ENCODE measurements at regions not wholly inside any gene's neighbourhood (a gene's known extent, or its start where the extent isn't known, plus 50 kb on each side); places are given as distances from the start of the nearest gene placed in this dataset.

DNA sequence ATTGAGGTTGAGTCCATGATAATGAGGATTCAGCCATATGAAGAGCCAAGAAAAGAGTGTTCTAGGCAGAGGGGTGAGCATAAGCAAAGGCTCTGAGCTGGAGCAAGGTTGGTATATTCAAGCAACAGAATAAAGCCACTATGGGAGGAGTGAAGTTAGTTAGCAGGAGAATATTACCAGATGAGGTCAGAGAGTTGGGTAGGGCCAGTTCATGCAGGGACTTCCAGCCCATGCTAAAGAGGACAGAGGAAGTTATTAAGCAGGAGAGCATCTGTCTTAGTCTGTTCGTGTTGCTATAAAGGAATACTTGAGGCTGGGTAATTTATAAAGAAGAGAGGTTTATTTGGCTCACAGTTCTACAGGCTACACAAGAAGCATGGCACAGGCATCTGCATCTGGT lies 57.1 kb upstream of the ATG10 start:
- TF ChIP-seq POLR2AphosphoS5 (IDR thresholded peaks at IDR 0.05; ENCODE audit: borderline replicate concordance, low read depth, low read length) (no peak), FOXP2 (optimal IDR thresholded peaks at IDR 0.05; ENCODE audit: control extremely low read depth, extremely low read length, insufficient read depth) (no peak), EZH2 (IDR thresholded peaks at IDR 0.05) (no peak)
- H3K9ac ChIP-seq (ENCODE audit: insufficient read length) = no peak overlapping the region
- no peak for DNase-seq (ENCODE audit: low read depth, low spot score)
- no peak overlapping the region for H3K27ac ChIP-seq
- H3K36me3 ChIP-seq (ENCODE audit: insufficient read depth, low read length) = no peaks in the 10 kb centered on the region
- no peaks in the 10 kb centered on the region for H3K9me3 ChIP-seq (ENCODE audit: low read depth, low read length)
- H3K4me3 ChIP-seq = no peak overlapping the region

- no peak overlapping the region for H3K27ac ChIP-seq
- H3K4me3 ChIP-seq = no peak overlapping the region
- H3K36me3 ChIP-seq (ENCODE audit: insufficient read depth, low read length) = no peaks in the 10 kb centered on the region
- no peak for DNase-seq (ENCODE audit: low read depth, low spot score)
- H3K9ac ChIP-seq (ENCODE audit: insufficient read length) = no peak overlapping the region
- H3K9me3 ChIP-seq (ENCODE audit: low read depth, low read length) = no peaks in the 10 kb centered on the region
- TF ChIP-seq FOXP2 (optimal IDR thresholded peaks at IDR 0.05; ENCODE audit: control extremely low read depth, extremely low read length, insufficient read depth) (no peak), POLR2AphosphoS5 (IDR thresholded peaks at IDR 0.05; ENCODE audit: borderline replicate concordance, low read depth, low read length) (no peak), EZH2 (IDR thresholded peaks at IDR 0.05) (no peak)
Observed at GRCh38 chr5:81912933-81913332, 58.9 kb upstream of the ATG10 start.

DNA sequence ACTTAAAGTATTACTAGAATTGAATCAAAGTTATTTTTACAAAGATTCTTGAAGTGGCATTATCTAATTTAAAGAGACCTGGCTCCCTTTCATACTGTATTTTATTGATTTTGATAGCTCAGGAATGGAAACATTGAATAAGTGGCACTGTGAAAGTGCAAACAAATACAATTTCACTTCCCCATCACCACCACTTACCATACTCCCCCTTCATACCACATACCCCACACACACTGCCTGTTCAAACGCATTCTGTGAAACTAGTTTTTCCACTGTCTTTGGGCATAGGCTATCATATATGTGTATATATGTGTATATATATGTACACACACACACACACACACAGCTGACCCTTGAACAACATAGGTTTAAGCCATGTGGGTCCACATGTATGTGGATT lies 62.1 kb upstream of the ATG10 start:
- Histone ChIP-seq H3K4me3 (no peak overlapping the region), H3K36me3 (ENCODE audit: insufficient read depth, low read length) (no peaks in the 10 kb centered on the region), H3K27ac (no peak overlapping the region), H3K9ac (ENCODE audit: insufficient read length) (no peak overlapping the region), H3K9me3 (ENCODE audit: low read depth, low read length) (no peaks in the 10 kb centered on the region)
- DNase-seq (ENCODE audit: low read depth, low spot score) = no peak
- TF ChIP-seq FOXP2 (optimal IDR thresholded peaks at IDR 0.05; ENCODE audit: control extremely low read depth, extremely low read length, insufficient read depth) (no peak), EZH2 (IDR thresholded peaks at IDR 0.05) (no peak), POLR2AphosphoS5 (IDR thresholded peaks at IDR 0.05; ENCODE audit: borderline replicate concordance, low read depth, low read length) (no peak)

GRCh38 chr5:81908771-81909170 lies 63.1 kb upstream of the ATG10 start:
- TF ChIP-seq FOXP2 (optimal IDR thresholded peaks at IDR 0.05; ENCODE audit: control extremely low read depth, extremely low read length, insufficient read depth) (no peak), EZH2 (IDR thresholded peaks at IDR 0.05) (no peak), POLR2AphosphoS5 (IDR thresholded peaks at IDR 0.05; ENCODE audit: borderline replicate concordance, low read depth, low read length) (no peak)
- Histone ChIP-seq H3K36me3 (ENCODE audit: insufficient read depth, low read length) (no peaks in the 10 kb centered on the region), H3K27ac (peak overlapping the region; percentile 55), H3K9ac (ENCODE audit: insufficient read length) (no peak overlapping the region), H3K9me3 (ENCODE audit: low read depth, low read length) (no peaks in the 10 kb centered on the region), H3K4me3 (peak overlapping the region; percentile 25; the same call in 1 of the 2 replicates)
- DNase-seq (ENCODE audit: low read depth, low spot score) = peak; percentile 61

- H3K36me3 ChIP-seq (ENCODE audit: insufficient read depth, low read length) = no peaks in the 10 kb centered on the region
- no peak overlapping the region for H3K27ac ChIP-seq
- no peak overlapping the region for H3K9ac ChIP-seq (ENCODE audit: insufficient read length)
- TF ChIP-seq POLR2AphosphoS5 (IDR thresholded peaks at IDR 0.05; ENCODE audit: borderline replicate concordance, low read depth, low read length) (no peak), EZH2 (IDR thresholded peaks at IDR 0.05) (no peak), FOXP2 (optimal IDR thresholded peaks at IDR 0.05; ENCODE audit: control extremely low read depth, extremely low read length, insufficient read depth) (no peak)
- H3K9me3 ChIP-seq (ENCODE audit: low read depth, low read length) = no peaks in the 10 kb centered on the region
- no peak for DNase-seq (ENCODE audit: low read depth, low spot score)
- no peak overlapping the region for H3K4me3 ChIP-seq
Observed at GRCh38 chr5:81908044-81908443, 63.8 kb upstream of the ATG10 start.

DNA sequence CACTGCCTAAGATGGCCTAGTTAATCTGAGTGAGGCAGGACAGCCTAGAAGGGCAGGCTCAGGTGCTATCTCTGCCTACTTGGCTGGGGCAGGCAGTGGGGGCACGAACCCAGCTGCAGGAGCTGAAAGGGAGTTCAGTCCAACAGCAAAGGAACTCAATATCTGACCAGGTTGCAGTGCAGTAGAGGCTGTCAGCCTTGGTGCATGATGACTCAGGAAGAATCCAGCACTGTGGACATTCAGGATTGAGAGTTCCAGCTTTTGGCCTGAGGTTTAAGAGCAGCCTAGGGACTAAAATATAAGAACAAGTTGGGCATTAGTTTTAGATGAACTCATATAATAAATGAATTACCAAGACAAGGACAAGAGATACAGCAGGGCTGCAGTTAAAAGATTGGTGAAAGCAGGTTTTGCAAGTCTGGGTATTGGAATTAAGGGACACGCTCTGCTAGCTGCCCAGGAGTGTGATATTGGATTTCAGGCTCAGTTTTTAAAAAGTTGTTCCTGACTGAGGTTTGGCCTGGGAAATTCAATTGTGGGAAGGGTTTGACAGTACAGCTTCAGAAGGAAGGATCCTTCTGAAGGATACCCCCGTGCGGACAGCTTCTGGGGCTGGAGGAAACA lies 64.7 kb upstream of the ATG10 start:
- Histone ChIP-seq H3K4me3 (no peak overlapping the region), H3K9me3 (ENCODE audit: low read depth, low read length) (no peaks in the 10 kb centered on the region), H3K27ac (no peak overlapping the region), H3K9ac (ENCODE audit: insufficient read length) (no peak overlapping the region), H3K36me3 (ENCODE audit: insufficient read depth, low read length) (no peaks in the 10 kb centered on the region)
- no peak for DNase-seq (ENCODE audit: low read depth, low spot score)
- no peak for TF ChIP-seq POLR2AphosphoS5 (IDR thresholded peaks at IDR 0.05; ENCODE audit: borderline replicate concordance, low read depth, low read length)
- no peak for TF ChIP-seq FOXP2 (optimal IDR thresholded peaks at IDR 0.05; ENCODE audit: control extremely low read depth, extremely low read length, insufficient read depth)
- TF ChIP-seq EZH2 (IDR thresholded peaks at IDR 0.05) = no peak

- Histone ChIP-seq H3K9me3 (ENCODE audit: low read depth, low read length) (no peaks in the 10 kb centered on the region), H3K4me3 (no peak overlapping the region), H3K27ac (no peak overlapping the region), H3K9ac (ENCODE audit: insufficient read length) (no peak overlapping the region), H3K36me3 (ENCODE audit: insufficient read depth, low read length) (no peaks in the 10 kb centered on the region)
- no peak for DNase-seq (ENCODE audit: low read depth, low spot score)
- TF ChIP-seq FOXP2 (optimal IDR thresholded peaks at IDR 0.05; ENCODE audit: control extremely low read depth, extremely low read length, insufficient read depth) = no peak
- no peak for TF ChIP-seq POLR2AphosphoS5 (IDR thresholded peaks at IDR 0.05; ENCODE audit: borderline replicate concordance, low read depth, low read length)
- TF ChIP-seq EZH2 (IDR thresholded peaks at IDR 0.05) = no peak
Observed at GRCh38 chr5:81906086-81906485, 65.7 kb upstream of the ATG10 start.

DNA sequence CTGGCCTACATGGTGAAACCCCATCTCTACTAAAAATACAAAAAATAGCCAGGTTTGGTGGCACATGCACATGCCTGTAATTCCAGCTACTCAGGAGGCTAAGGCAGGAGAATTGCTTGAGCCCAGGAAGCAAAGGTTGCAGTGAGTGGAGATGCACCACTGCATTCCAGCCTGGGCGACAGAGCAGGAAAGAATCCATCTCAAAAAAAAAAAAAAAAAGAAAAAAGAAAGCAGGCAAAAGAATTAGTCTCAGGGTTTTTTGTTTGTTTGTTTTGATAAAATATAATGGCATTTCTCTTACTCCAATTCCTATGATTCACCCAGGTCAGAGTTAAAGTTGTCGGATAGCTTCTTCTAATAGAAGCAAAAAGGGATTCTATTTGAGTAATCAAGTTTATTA lies 67.0 kb upstream of the ATG10 start:
- no peaks in the 10 kb centered on the region for H3K9me3 ChIP-seq (ENCODE audit: low read depth, low read length)
- H3K27ac ChIP-seq = no peak overlapping the region
- no peak for TF ChIP-seq EZH2 (IDR thresholded peaks at IDR 0.05)
- no peak for TF ChIP-seq FOXP2 (optimal IDR thresholded peaks at IDR 0.05; ENCODE audit: control extremely low read depth, extremely low read length, insufficient read depth)
- no peak for TF ChIP-seq POLR2AphosphoS5 (IDR thresholded peaks at IDR 0.05; ENCODE audit: borderline replicate concordance, low read depth, low read length)
- no peak for DNase-seq (ENCODE audit: low read depth, low spot score)
- H3K4me3 ChIP-seq = no peak overlapping the region
- H3K36me3 ChIP-seq (ENCODE audit: insufficient read depth, low read length) = no peaks in the 10 kb centered on the region
- no peak overlapping the region for H3K9ac ChIP-seq (ENCODE audit: insufficient read length)

DNA sequence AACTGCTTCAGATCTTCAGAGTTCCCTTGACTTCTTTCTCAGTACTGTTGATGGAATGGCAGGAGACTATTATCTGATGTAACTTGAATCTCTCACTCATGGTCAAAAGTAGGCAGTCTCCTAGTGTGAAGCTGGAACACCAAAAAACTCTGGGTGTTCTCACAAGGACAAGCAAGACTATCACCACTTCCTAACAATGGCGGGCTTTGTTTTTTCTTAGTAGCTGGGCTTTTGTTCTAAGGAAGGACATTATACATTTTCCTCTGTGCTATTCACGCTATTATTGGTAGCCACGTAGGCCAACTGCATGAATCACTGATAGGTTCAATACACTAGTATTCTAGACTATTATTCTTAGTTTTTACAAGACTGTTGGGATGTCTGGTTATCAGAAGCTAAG lies 67.7 kb upstream of the ATG10 start:
- no peak overlapping the region for H3K9ac ChIP-seq (ENCODE audit: insufficient read length)
- H3K4me3 ChIP-seq = no peak overlapping the region
- no peaks in the 10 kb centered on the region for H3K9me3 ChIP-seq (ENCODE audit: low read depth, low read length)
- no peaks in the 10 kb centered on the region for H3K36me3 ChIP-seq (ENCODE audit: insufficient read depth, low read length)
- DNase-seq (ENCODE audit: low read depth, low spot score) = no peak
- H3K27ac ChIP-seq = no peak overlapping the region
- TF ChIP-seq POLR2AphosphoS5 (IDR thresholded peaks at IDR 0.05; ENCODE audit: borderline replicate concordance, low read depth, low read length) = no peak
- TF ChIP-seq EZH2 (IDR thresholded peaks at IDR 0.05) = no peak
- no peak for TF ChIP-seq FOXP2 (optimal IDR thresholded peaks at IDR 0.05; ENCODE audit: control extremely low read depth, extremely low read length, insufficient read depth)
